ENCODE measurements at regions not wholly inside any gene's neighbourhood (a gene's known extent, or its start where the extent isn't known, plus 50 kb on each side); places are given as distances from the start of the nearest gene placed in this dataset.

DNA sequence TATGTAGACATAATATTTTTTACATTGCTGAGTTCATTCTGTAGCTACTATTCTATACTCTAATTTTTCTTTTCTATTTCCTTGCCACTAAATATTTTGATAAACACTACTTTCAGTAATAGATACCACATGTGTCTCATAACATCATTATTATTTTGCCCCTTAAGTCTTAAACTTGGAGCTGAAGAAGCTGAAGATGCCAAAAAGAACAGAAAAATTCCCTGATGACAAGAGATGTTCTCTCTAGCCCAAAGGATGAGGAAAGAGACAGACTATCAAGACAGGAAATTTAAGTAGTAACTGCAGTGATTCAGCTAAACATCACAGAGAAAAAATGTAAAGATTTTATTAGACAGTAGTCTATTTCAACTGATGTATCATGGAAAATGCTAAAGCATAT is 322.0 kb upstream of the KLHL1 start:
- DNase-seq (ENCODE audit: low read depth, low spot score), result no peak

More for the DNA sequence above, 322.0 kb upstream of the KLHL1 start:
- Histone ChIP-seq H2AFZ (ENCODE audit: low read depth, low read length) (no peak overlapping the region), H3K36me3 (ENCODE audit: control insufficient read depth in 2 of 2, extremely low read depth in 1 of 2, insufficient read depth in 2 of 2, low read length in 2 of 2) (no peaks in the 10 kb centered on the region), H3K9ac (replicated peaks; ENCODE audit: extremely low read depth, insufficient read depth, low read length) (no peak overlapping the region), H3K4me2 (ENCODE audit: insufficient read depth, low read length) (no peak overlapping the region), H3K4me3 (replicated peaks in 1 of 3; ENCODE audit: insufficient read depth in 1 of 3, low read depth in 1 of 3, low read length in 3 of 3) (no peak overlapping the region), H3K4me1 (ENCODE audit: control insufficient read depth, extremely low read depth, insufficient read depth, low read length) (no peaks in the 10 kb centered on the region), H3K27me3 (ENCODE audit: control insufficient read depth in 2 of 2, insufficient read depth in 2 of 2, low read length in 2 of 2) (no peaks in the 10 kb centered on the region), H3K9me3 (replicated peaks; ENCODE audit: control insufficient read depth, insufficient read depth, low read length) (no peaks in the 10 kb centered on the region), H3K79me2 (ENCODE audit: control insufficient read depth, insufficient read depth, low read length) (no peaks in the 10 kb centered on the region), H3K9me1 (replicated peaks; ENCODE audit: control insufficient read depth, extremely low read depth, insufficient read depth, low read length) (no peaks in the 10 kb centered on the region), H4K20me1 (replicated peaks; ENCODE audit: control insufficient read depth, extremely low read depth, insufficient read depth, low read length) (no peaks in the 10 kb centered on the region), H3K27ac (ENCODE audit: insufficient read depth, low read depth, low read length) (no peak overlapping the region)
- no peak for FAIRE-seq
- dilution Hi-C loops (cut with MboI; ENCODE audit: extremely low pct_ligation_motif_present, low sequenced_read_pairs), result no loop called here
- BruUV-seq (replicated peaks), result no TSS peak
- no peak for TF ChIP-seq POLR2A (IDR thresholded peaks at IDR 0.05; ENCODE audit: low read depth, low read length)
- no peak for TF ChIP-seq MYC (IDR thresholded peaks at IDR 0.05; ENCODE audit: low read depth, low read length)
- TF ChIP-seq JUN (IDR thresholded peaks at IDR 0.05; ENCODE audit: borderline replicate concordance, insufficient read depth, insufficient read length, low read depth), result no peak
- TF ChIP-seq EZH2 (IDR thresholded peaks at IDR 0.05; ENCODE audit: borderline replicate concordance, low read depth, low read length, severe bottlenecking), result no peak
- TF ChIP-seq POLR2AphosphoS5 (IDR thresholded peaks at IDR 0.05; ENCODE audit: insufficient read depth, low read depth, low read length), result no peak
- no peak for TF ChIP-seq GATA2 (IDR thresholded peaks at IDR 0.05; ENCODE audit: insufficient read depth, insufficient read length, low read depth, low read length)
- TF ChIP-seq MAX (IDR thresholded peaks at IDR 0.05; ENCODE audit: insufficient read depth, insufficient read length), result no peak
- TF ChIP-seq FOS (IDR thresholded peaks at IDR 0.05; ENCODE audit: borderline replicate concordance, insufficient read depth, low read length), result no peak
- TF ChIP-seq, protein P1, sequence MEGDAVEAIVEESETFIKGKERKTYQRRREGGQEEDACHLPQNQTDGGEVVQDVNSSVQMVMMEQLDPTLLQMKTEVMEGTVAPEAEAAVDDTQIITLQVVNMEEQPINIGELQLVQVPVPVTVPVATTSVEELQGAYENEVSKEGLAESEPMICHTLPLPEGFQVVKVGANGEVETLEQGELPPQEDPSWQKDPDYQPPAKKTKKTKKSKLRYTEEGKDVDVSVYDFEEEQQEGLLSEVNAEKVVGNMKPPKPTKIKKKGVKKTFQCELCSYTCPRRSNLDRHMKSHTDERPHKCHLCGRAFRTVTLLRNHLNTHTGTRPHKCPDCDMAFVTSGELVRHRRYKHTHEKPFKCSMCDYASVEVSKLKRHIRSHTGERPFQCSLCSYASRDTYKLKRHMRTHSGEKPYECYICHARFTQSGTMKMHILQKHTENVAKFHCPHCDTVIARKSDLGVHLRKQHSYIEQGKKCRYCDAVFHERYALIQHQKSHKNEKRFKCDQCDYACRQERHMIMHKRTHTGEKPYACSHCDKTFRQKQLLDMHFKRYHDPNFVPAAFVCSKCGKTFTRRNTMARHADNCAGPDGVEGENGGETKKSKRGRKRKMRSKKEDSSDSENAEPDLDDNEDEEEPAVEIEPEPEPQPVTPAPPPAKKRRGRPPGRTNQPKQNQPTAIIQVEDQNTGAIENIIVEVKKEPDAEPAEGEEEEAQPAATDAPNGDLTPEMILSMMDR (IDR thresholded peaks at IDR 0.05; ENCODE audit: extremely low read depth in 1 of 2, insufficient read depth in 1 of 2, low read depth in 1 of 2, low read length in 2 of 2), result no peak
- ChIA-PET CTCF (no interaction called here), POLR2A (no interaction called here)
- intact Hi-C loops (cut with micrococcal nuclease), result no loop called here
